HEK293 (cell line): ENCODE measurements at regions not wholly inside any gene's neighbourhood (a gene's known extent, or its start where the extent isn't known, plus 50 kb on each side); places are given as distances from the start of the nearest gene placed in this dataset.
"Not testable (repeated sequence)": the region's sequence is repeated elsewhere in the genome, so short reads cannot be mapped to it uniquely, and the experiment has no call there.

Source experiments
- CTCF ChIA-PET: fragments of 350-600 bp; formaldehyde crosslinking; extraction: SDS; loops from one replicate; lab custom pipeline; 2021; ENCODE audit warnings: antibody characterized with exemption; lab: Yijun Ruan, JAX
- POLR2A ChIA-PET: fragments of 300-600 bp; formaldehyde crosslinking; extraction: SDS; loops from one replicate; lab custom pipeline; 2020; ENCODE audit warnings: antibody characterized with exemption, inconsistent platforms; lab: Yijun Ruan, JAX
- H3K27ac ChIP-seq: fragments of 200-500 bp; sonication (Bioruptor generic); 2 replicates; pipeline ENCODE4 v1.5.1; 2014; ENCODE audit warnings: low read depth, low read length, control low read depth, inconsistent platforms; ENCODE audit errors: extremely low read depth
- H3K36me3 ChIP-seq, 2 experiments: fragments of 200-500 bp in 1 of 2; sonication (Bioruptor generic) in 1 of 2; 1 replicate in 1 of 2; 2 replicates in 1 of 2; pipeline ENCODE4 v1.5.1; 2014 to 2017; ENCODE audit warnings: inconsistent platforms in 2 of 2, low read length in 2 of 2; ENCODE audit not compliant: control insufficient read depth in 2 of 2, insufficient read depth in 1 of 2
- H3K4me1 ChIP-seq: fragments of 200-500 bp; sonication (Bioruptor generic); 2 replicates; pipeline ENCODE4 v1.5.1; 2014; ENCODE audit warnings: mild to moderate bottlenecking, low read length, inconsistent platforms; ENCODE audit not compliant: control insufficient read depth, insufficient read depth
- H3K4me3 ChIP-seq: 2 replicates; pipeline ENCODE4 v1.5.1; 2011; ENCODE audit warnings: low read depth, mild to moderate bottlenecking, control low read depth, low read length, moderate library complexity
- H3K9me3 ChIP-seq: fragments of 200-500 bp; sonication (Bioruptor generic); 2 replicates; pipeline ENCODE4 v1.5.1; 2014; ENCODE audit warnings: low read depth, low read length, inconsistent platforms; ENCODE audit not compliant: control insufficient read depth, insufficient read depth
- ATF2 ChIP-seq: fragments of 450-650 bp; formaldehyde crosslinking; IDR thresholded peaks from 2 replicates; pipeline ENCODE4 v1.5.1; 2016; ENCODE audit warnings: missing biosample characterization, missing genetic modification characterization, low read depth
- BCL11A ChIP-seq: fragments of 450-650 bp; formaldehyde crosslinking; IDR thresholded peaks from 2 replicates; pipeline ENCODE4 v1.5.1; 2016; ENCODE audit warnings: low read depth, missing biosample characterization, missing genetic modification characterization
- GLIS2 ChIP-seq: fragments of 450-650 bp; formaldehyde crosslinking; IDR thresholded peaks from 2 replicates; pipeline ENCODE4 v1.5.1; 2016; ENCODE audit warnings: missing biosample characterization, missing genetic modification characterization
- ZNF112 ChIP-seq: fragments of 450-650 bp; formaldehyde crosslinking; IDR thresholded peaks from 2 replicates; pipeline ENCODE4 v1.5.0; 2017; ENCODE audit warnings: missing biosample characterization, missing genetic modification characterization
- ZNF223 ChIP-seq: fragments of 450-650 bp; formaldehyde crosslinking; IDR thresholded peaks from 2 replicates; pipeline ENCODE4 v1.5.1; 2016; ENCODE audit warnings: missing biosample characterization, missing genetic modification characterization
- ZNF350 ChIP-seq: fragments of 450-650 bp; formaldehyde crosslinking; IDR thresholded peaks from 2 replicates; pipeline ENCODE4 v1.5.0; 2017; ENCODE audit warnings: missing biosample characterization, mild to moderate bottlenecking, missing genetic modification characterization
- ZNF394 ChIP-seq: fragments of 450-650 bp; formaldehyde crosslinking; IDR thresholded peaks from 2 replicates; pipeline ENCODE4 v1.5.1; 2016; ENCODE audit warnings: missing biosample characterization, missing genetic modification characterization, mild to moderate bottlenecking, moderate library complexity, borderline replicate concordance
- ZNF510 ChIP-seq: fragments of 450-650 bp; formaldehyde crosslinking; IDR thresholded peaks from 2 replicates; pipeline ENCODE4 v1.5.1; 2018; ENCODE audit warnings: mild to moderate bottlenecking, missing genetic modification characterization, missing biosample characterization; ENCODE audit not compliant: insufficient replicate concordance
- ZNF530 ChIP-seq: fragments of 450-650 bp; formaldehyde crosslinking; IDR thresholded peaks from 2 replicates; pipeline ENCODE4 v1.5.1; 2016; ENCODE audit warnings: low read depth, missing biosample characterization, missing genetic modification characterization
- ZNF623 ChIP-seq: fragments of 450-650 bp; formaldehyde crosslinking; IDR thresholded peaks from 2 replicates; pipeline ENCODE4 v1.5.1; 2016; ENCODE audit warnings: missing biosample characterization, missing genetic modification characterization
- ZNF785 ChIP-seq: fragments of 450-650 bp; formaldehyde crosslinking; IDR thresholded peaks from 2 replicates; pipeline ENCODE4 v1.5.1; 2016; ENCODE audit warnings: missing biosample characterization, missing genetic modification characterization
- ZSCAN18 ChIP-seq: fragments of 450-650 bp; formaldehyde crosslinking; IDR thresholded peaks from 2 replicates; pipeline ENCODE4 v1.5.1; 2016; ENCODE audit warnings: missing biosample characterization, missing genetic modification characterization
- TF ChIP-seq, protein P1 (sequence below): fragments of 450-650 bp; formaldehyde crosslinking; IDR thresholded peaks from 2 replicates; pipeline ENCODE4 v1.5.1; 2017; ENCODE audit warnings: missing biosample characterization, missing genetic modification characterization
- TF ChIP-seq, protein P2 (sequence below): fragments of 450-650 bp; formaldehyde crosslinking; IDR thresholded peaks from 2 replicates; pipeline ENCODE4 v1.5.1; 2016; ENCODE audit warnings: missing biosample characterization, missing genetic modification characterization
- TF ChIP-seq, protein P3 (sequence below): fragments of 450-650 bp; formaldehyde crosslinking; IDR thresholded peaks from 2 replicates; pipeline ENCODE4 v1.5.0; 2017; ENCODE audit warnings: missing biosample characterization, missing genetic modification characterization, borderline replicate concordance

DNA sequence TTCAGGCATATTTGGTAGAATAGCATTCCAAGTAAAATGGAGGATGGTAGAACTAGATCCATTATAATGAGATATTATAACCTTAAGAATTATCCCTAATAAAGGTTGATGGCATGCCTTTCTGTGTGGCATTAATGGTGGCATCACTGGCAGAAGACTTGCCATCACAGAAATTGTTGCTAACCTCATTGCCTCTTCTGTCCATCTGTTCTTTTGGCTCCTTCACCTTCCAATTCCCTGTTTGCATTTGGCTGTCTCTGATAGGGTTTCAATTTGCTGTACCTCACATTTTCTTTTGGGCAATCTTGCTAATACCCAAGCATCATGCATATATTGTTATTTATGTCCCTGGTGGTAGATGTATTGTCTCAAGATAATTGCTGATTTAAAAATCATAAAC, 98.9 kb downstream of the SMPDL3A start:
- POLR2A ChIA-PET, result no interaction called here
- no peaks in the 10 kb centered on the region for H3K9me3 ChIP-seq
- H3K36me3 ChIP-seq, result no peaks in the 10 kb centered on the region
- H3K4me3 ChIP-seq, result no peak overlapping the region
- TF ChIP-seq ZNF223 (tag by site-specific recombination) (no peak), ZSCAN18 (tag by site-specific recombination) (no peak), BCL11A (tag by site-specific recombination) (no peak), ZNF530 (tag by site-specific recombination) (no peak), ZNF510 (tag by site-specific recombination) (no peak), ZNF785 (no peak), GLIS2 (tag by site-specific recombination) (no peak), ZNF623 (tag by site-specific recombination) (no peak), ZNF112 (tag by site-specific recombination) (no peak)
- TF ChIP-seq, protein P1, sequence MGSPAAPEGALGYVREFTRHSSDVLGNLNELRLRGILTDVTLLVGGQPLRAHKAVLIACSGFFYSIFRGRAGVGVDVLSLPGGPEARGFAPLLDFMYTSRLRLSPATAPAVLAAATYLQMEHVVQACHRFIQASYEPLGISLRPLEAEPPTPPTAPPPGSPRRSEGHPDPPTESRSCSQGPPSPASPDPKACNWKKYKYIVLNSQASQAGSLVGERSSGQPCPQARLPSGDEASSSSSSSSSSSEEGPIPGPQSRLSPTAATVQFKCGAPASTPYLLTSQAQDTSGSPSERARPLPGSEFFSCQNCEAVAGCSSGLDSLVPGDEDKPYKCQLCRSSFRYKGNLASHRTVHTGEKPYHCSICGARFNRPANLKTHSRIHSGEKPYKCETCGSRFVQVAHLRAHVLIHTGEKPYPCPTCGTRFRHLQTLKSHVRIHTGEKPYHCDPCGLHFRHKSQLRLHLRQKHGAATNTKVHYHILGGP (tag by site-specific recombination), result no peak
- TF ChIP-seq, protein P2, sequence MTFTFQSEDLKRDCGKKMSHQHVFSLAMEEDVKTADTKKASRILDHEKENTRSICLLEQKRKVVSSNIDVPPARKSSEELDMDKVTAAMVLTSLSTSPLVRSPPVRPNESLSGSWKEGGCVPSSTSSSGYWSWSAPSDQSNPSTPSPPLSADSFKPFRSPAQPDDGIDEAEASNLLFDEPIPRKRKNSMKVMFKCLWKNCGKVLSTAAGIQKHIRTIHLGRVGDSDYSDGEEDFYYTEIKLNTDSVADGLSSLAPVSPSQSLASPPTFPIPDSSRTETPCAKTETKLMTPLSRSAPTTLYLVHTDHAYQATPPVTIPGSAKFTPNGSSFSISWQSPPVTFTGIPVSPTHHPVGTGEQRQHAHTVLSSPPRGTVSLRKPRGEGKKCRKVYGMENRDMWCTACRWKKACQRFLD, result no peak
- H3K4me1 ChIP-seq, result no peaks in the 10 kb centered on the region
- H3K27ac ChIP-seq, result no peak overlapping the region
- CTCF ChIA-PET, result interaction anchor here (1.1 kb wide), 1 partner anchor 60 kb away, joined by 3 read pairs; no protein-coding TSS in a partner anchor

GRCh38 chr6:122888680-122889079, 99.6 kb downstream of the SMPDL3A start:
- H3K36me3 ChIP-seq, H3K4me1 ChIP-seq, H3K4me3 ChIP-seq, H3K27ac ChIP-seq, POLR2A ChIA-PET, H3K9me3 ChIP-seq: not testable (repeated sequence)
- CTCF ChIA-PET, result interaction anchor here (1.1 kb wide), 1 partner anchor 60 kb away, joined by 3 read pairs; no protein-coding TSS in a partner anchor

- no peak for TF ChIP-seq ZNF394 (tag by site-specific recombination)
- TF ChIP-seq ATF2 (tag by site-specific recombination), result peak; percentile 66; the same call in 1 of the 2 replicates
- TF ChIP-seq, protein P3, sequence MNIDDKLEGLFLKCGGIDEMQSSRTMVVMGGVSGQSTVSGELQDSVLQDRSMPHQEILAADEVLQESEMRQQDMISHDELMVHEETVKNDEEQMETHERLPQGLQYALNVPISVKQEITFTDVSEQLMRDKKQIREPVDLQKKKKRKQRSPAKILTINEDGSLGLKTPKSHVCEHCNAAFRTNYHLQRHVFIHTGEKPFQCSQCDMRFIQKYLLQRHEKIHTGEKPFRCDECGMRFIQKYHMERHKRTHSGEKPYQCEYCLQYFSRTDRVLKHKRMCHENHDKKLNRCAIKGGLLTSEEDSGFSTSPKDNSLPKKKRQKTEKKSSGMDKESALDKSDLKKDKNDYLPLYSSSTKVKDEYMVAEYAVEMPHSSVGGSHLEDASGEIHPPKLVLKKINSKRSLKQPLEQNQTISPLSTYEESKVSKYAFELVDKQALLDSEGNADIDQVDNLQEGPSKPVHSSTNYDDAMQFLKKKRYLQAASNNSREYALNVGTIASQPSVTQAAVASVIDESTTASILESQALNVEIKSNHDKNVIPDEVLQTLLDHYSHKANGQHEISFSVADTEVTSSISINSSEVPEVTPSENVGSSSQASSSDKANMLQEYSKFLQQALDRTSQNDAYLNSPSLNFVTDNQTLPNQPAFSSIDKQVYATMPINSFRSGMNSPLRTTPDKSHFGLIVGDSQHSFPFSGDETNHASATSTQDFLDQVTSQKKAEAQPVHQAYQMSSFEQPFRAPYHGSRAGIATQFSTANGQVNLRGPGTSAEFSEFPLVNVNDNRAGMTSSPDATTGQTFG (tag by site-specific recombination), result no peak
- TF ChIP-seq ZNF350 (tag by site-specific recombination), result no peak
- H3K36me3 ChIP-seq, result no peaks in the 10 kb centered on the region
- H3K4me1 ChIP-seq, result peaks cover 4% of the 10 kb centered on the region; the same call in 1 of the 2 replicates
- H3K9me3 ChIP-seq, result no peaks in the 10 kb centered on the region
- POLR2A ChIA-PET, result no interaction called here
- H3K27ac ChIP-seq, result no peak overlapping the region
- CTCF ChIA-PET, result interaction anchor here (0.6 to 1.5 kb wide), 3 partner anchors 21 to 502 kb away, joined by 3 to 4 read pairs (median 3); no protein-coding TSS in a partner anchor
- H3K4me3 ChIP-seq, result no peak overlapping the region
These were observed 101.2 kb downstream of the SMPDL3A start for GRCh38 chr6:122890250-122890649.
